GM23338 (cell line): ENCODE measurements at regions not wholly inside any gene's neighbourhood (a gene's known extent, or its start where the extent isn't known, plus 50 kb on each side); places are given as distances from the start of the nearest gene placed in this dataset.

Source experiments
- ATAC-seq: fragments of 200-7000 bp; cut with Tn5 transposase; 3 replicates; pipeline ENCODE4 v1.9.1; 2020
- DNase-seq: peaks from one replicate; pipeline ENCODE4 v3.0.0-alpha.2; 2015; ENCODE audit warnings: low spot score
- H2AFZ ChIP-seq: fragments of 200-600 bp; sonication (generic); 2 replicates; pipeline ENCODE4 v1.8.0; 2016; ENCODE audit warnings: antibody characterized with exemption, mild to moderate bottlenecking, moderate library complexity
- H3F3A ChIP-seq: fragments of 200-600 bp; sonication (generic); replicated peaks from 2 replicates; pipeline ENCODE4 v1.8.0; 2017; ENCODE audit warnings: antibody characterized with exemption, mixed run types, low read depth
- H3K27ac ChIP-seq: fragments of 200-600 bp; sonication (generic); 2 replicates; pipeline ENCODE4 v1.6.1; 2016; ENCODE audit warnings: low read depth
- H3K27me3 ChIP-seq: fragments of 200-600 bp; sonication (generic); 2 replicates; pipeline ENCODE4 v1.8.0; 2016; ENCODE audit warnings: mild to moderate bottlenecking, mixed run types, moderate library complexity; ENCODE audit not compliant: insufficient read depth
- H3K36me3 ChIP-seq: fragments of 200-600 bp; sonication (generic); 2 replicates; pipeline ENCODE4 v1.8.0; 2016; ENCODE audit warnings: mild to moderate bottlenecking; ENCODE audit not compliant: insufficient read depth
- H3K4me1 ChIP-seq: fragments of 200-600 bp; sonication (generic); 2 replicates; pipeline ENCODE4 v1.8.0; 2016; ENCODE audit warnings: mild to moderate bottlenecking, moderate library complexity; ENCODE audit not compliant: insufficient read depth
- H3K4me2 ChIP-seq: fragments of 200-600 bp; sonication (generic); 2 replicates; pipeline ENCODE4 v1.7.1; 2017; ENCODE audit warnings: mixed run types
- H3K4me3 ChIP-seq: fragments of 200-600 bp; sonication (generic); 2 replicates; pipeline ENCODE4 v1.6.1; 2016; ENCODE audit warnings: mixed run types
- H3K79me2 ChIP-seq: fragments of 200-600 bp; sonication (generic); replicated peaks from 2 replicates; pipeline ENCODE4 v1.8.0; 2017; ENCODE audit warnings: mild to moderate bottlenecking; ENCODE audit not compliant: insufficient read depth
- H3K9me2 ChIP-seq: fragments of 200-600 bp; sonication (generic); 2 replicates; pipeline ENCODE4 v1.8.0; 2017; ENCODE audit not compliant: insufficient read depth
- H4K20me1 ChIP-seq: fragments of 200-600 bp; sonication (generic); replicated peaks from 2 replicates; pipeline ENCODE4 v1.8.0; 2017; ENCODE audit warnings: mild to moderate bottlenecking; ENCODE audit not compliant: insufficient read depth
- H3K27ac Mint-ChIP-seq: 2 replicates; pipeline ENCODE4 v1.8.0; 2020; ENCODE audit warnings: inconsistent platforms, mild to moderate bottlenecking, moderate library complexity, mixed read lengths
- H3K27me3 Mint-ChIP-seq: 3 replicates; pipeline ENCODE4 v1.8.0; 2022; ENCODE audit warnings: low read depth, mild to moderate bottlenecking, moderate library complexity, mixed read lengths, inconsistent platforms; ENCODE audit not compliant: insufficient read depth, poor library complexity
- H3K36me3 Mint-ChIP-seq: 3 replicates; pipeline ENCODE4 v1.8.0; 2021; ENCODE audit warnings: low read depth, mild to moderate bottlenecking, inconsistent platforms, moderate library complexity, mixed read lengths
- H3K4me1 Mint-ChIP-seq: 3 replicates; pipeline ENCODE4 v1.8.0; 2020; ENCODE audit warnings: mild to moderate bottlenecking, inconsistent platforms, mixed read lengths
- H3K4me3 Mint-ChIP-seq: 3 replicates; pipeline ENCODE4 v1.8.0; 2021; ENCODE audit warnings: moderate library complexity, mild to moderate bottlenecking, inconsistent platforms, mixed read lengths
- H3K9me3 Mint-ChIP-seq: 3 replicates; pipeline ENCODE4 v1.8.0; 2020; ENCODE audit warnings: moderate library complexity, mild to moderate bottlenecking, inconsistent platforms, mixed read lengths
- CREB1 ChIP-seq: fragments of 250-450 bp; sonication (Bioruptor Pico); IDR thresholded peaks from 2 replicates; pipeline ENCODE4 v1.5.0; 2020; ENCODE audit warnings: low read depth, mild to moderate bottlenecking, moderate library complexity
- EZH2phosphoT487 ChIP-seq: fragments of 200-600 bp; sonication (generic); IDR thresholded peaks from one replicate; pipeline ENCODE4 v1.8.1; 2018; ENCODE audit warnings: antibody characterized with exemption; ENCODE audit not compliant: unreplicated experiment
- NANOG ChIP-seq: IDR thresholded peaks from 2 replicates; pipeline ENCODE4 v1.6.1; 2016; ENCODE audit warnings: antibody characterized with exemption, borderline replicate concordance
- REST ChIP-seq: IDR thresholded peaks from one replicate; pipeline ENCODE4 v1.6.1; 2018; ENCODE audit warnings: antibody characterized with exemption; ENCODE audit not compliant: unreplicated experiment
- STAT1 ChIP-seq: IDR thresholded peaks from one replicate; pipeline ENCODE4 v1.6.1; 2016; ENCODE audit warnings: antibody characterized with exemption; ENCODE audit not compliant: unreplicated experiment
- ZNF114 ChIP-seq: fragments of 250-450 bp; sonication (Bioruptor Pico); IDR thresholded peaks from 2 replicates; pipeline ENCODE4 v1.5.0; 2020; ENCODE audit warnings: mild to moderate bottlenecking, moderate library complexity
- ZNF331 ChIP-seq: fragments of 250-450 bp; sonication (Bioruptor Pico); IDR thresholded peaks from 2 replicates; pipeline ENCODE4 v1.5.0; 2020; ENCODE audit warnings: low read depth, mild to moderate bottlenecking, moderate library complexity
- TF ChIP-seq, protein P1 (sequence below), 2 experiments: fragments of 200-600 bp in 1 of 2; sonication (generic) in 1 of 2; conservative IDR thresholded peaks; 2 replicates each; pipeline versions ENCODE4 v1.5.1 to v1.6.1; 2016 to 2017; ENCODE audit warnings: antibody characterized with exemption in 2 of 2, low read depth in 2 of 2, mild to moderate bottlenecking in 2 of 2, moderate library complexity in 1 of 2
- TF ChIP-seq, protein P2 (sequence below): IDR thresholded peaks from 2 replicates; pipeline ENCODE4 v1.6.1; 2016; ENCODE audit warnings: antibody characterized with exemption

DNA sequence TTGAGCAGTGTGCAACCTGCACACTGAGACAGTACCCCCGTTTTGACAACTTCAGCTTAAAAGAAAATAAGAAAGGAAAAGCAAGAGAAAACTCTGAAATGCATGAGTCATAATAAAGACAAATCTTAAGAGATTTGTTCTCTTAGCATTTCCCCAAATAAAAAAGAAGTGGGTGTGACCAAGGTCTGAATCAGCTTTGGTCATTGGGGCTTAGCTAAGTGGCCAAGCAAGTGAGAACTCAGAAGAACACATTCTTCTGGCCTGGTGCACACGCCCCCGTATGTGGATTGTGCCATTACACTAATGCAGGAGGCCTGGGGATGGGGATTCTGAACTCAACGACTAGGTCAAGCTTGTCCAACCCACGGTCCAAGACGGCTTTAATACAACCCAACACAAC, 56.9 kb upstream of the PDZRN3 start:
- no peaks in the 10 kb centered on the region for H3F3A ChIP-seq
- Mint-ChIP-seq H3K36me3 (no peaks in the 10 kb centered on the region), H3K27me3 (peaks cover 3% of the 10 kb centered on the region), H3K9me3 (no peaks in the 10 kb centered on the region), H3K4me3 (no peak overlapping the region), H3K27ac (no peak overlapping the region), H3K4me1 (peaks cover 27% of the 10 kb centered on the region)
- H4K20me1 ChIP-seq: no peaks in the 10 kb centered on the region
- peaks cover 29% of the 10 kb centered on the region for H3K4me1 ChIP-seq
- no peaks in the 10 kb centered on the region for H3K27me3 ChIP-seq
- H3K36me3 ChIP-seq: no peaks in the 10 kb centered on the region
- H3K27ac ChIP-seq: no peak overlapping the region
- no peak overlapping the region for H3K4me2 ChIP-seq
- TF ChIP-seq, protein P1, sequence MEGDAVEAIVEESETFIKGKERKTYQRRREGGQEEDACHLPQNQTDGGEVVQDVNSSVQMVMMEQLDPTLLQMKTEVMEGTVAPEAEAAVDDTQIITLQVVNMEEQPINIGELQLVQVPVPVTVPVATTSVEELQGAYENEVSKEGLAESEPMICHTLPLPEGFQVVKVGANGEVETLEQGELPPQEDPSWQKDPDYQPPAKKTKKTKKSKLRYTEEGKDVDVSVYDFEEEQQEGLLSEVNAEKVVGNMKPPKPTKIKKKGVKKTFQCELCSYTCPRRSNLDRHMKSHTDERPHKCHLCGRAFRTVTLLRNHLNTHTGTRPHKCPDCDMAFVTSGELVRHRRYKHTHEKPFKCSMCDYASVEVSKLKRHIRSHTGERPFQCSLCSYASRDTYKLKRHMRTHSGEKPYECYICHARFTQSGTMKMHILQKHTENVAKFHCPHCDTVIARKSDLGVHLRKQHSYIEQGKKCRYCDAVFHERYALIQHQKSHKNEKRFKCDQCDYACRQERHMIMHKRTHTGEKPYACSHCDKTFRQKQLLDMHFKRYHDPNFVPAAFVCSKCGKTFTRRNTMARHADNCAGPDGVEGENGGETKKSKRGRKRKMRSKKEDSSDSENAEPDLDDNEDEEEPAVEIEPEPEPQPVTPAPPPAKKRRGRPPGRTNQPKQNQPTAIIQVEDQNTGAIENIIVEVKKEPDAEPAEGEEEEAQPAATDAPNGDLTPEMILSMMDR (conservative IDR thresholded peaks at IDR 0.05; ENCODE audit: low read depth in 2 of 2): no peak
- TF ChIP-seq ZNF331: no peak
- TF ChIP-seq ZNF114: no peak
- no peak for TF ChIP-seq EZH2phosphoT487
- TF ChIP-seq REST: no peak
- TF ChIP-seq CREB1 (CRISPR knock-in tag): no peak
- TF ChIP-seq STAT1: no peak
- TF ChIP-seq, protein P2, sequence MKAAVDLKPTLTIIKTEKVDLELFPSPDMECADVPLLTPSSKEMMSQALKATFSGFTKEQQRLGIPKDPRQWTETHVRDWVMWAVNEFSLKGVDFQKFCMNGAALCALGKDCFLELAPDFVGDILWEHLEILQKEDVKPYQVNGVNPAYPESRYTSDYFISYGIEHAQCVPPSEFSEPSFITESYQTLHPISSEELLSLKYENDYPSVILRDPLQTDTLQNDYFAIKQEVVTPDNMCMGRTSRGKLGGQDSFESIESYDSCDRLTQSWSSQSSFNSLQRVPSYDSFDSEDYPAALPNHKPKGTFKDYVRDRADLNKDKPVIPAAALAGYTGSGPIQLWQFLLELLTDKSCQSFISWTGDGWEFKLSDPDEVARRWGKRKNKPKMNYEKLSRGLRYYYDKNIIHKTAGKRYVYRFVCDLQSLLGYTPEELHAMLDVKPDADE: no peak
- H3K79me2 ChIP-seq: no peaks in the 10 kb centered on the region
- H3K4me3 ChIP-seq: no peak overlapping the region
- H3K9me2 ChIP-seq: 0 out of 2 replicates have a peak, but pooled peaks cover 3% of the 10 kb centered on the region
- ATAC-seq (no peak), DNase-seq (no peak)
- H2AFZ ChIP-seq: no peak overlapping the region

DNA sequence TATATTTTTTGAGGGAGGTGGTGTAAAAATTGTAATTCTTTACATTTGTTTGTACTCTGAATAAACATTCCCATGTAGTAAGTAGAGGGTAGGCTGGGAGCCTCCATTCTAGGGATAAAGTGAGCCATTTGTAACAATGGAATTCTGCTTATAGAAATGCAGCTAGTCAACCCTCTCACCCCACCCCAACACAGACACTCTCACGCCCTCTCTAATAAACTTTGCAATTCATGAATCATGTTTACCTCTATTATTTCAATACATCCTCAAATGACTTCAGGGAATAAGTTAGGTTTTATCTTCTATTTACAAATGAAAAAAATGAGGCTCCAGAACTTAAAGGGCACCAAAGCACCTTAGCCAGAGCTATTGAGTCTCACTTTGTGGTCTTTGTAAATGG, 56.5 kb upstream of the PDZRN3 start:
- ATAC-seq (no peak), DNase-seq (no peak)
- Histone ChIP-seq H3K79me2 (no peaks in the 10 kb centered on the region), H3F3A (no peaks in the 10 kb centered on the region), H4K20me1 (no peaks in the 10 kb centered on the region), H3K27me3 (no peaks in the 10 kb centered on the region), H3K36me3 (no peaks in the 10 kb centered on the region), H3K27ac (no peak overlapping the region), H3K9me2 (0 out of 2 replicates have a peak, but pooled peaks cover 3% of the 10 kb centered on the region), H3K4me1 (peaks cover 29% of the 10 kb centered on the region), H3K4me3 (no peak overlapping the region), H2AFZ (no peak overlapping the region), H3K4me2 (no peak overlapping the region)
- no peak overlapping the region for H3K4me3 Mint-ChIP-seq
- H3K27ac Mint-ChIP-seq: no peak overlapping the region
- peaks cover 27% of the 10 kb centered on the region for H3K4me1 Mint-ChIP-seq
- no peaks in the 10 kb centered on the region for H3K9me3 Mint-ChIP-seq
- H3K27me3 Mint-ChIP-seq: peaks cover 3% of the 10 kb centered on the region
- H3K36me3 Mint-ChIP-seq: no peaks in the 10 kb centered on the region
- no peak for TF ChIP-seq STAT1
- TF ChIP-seq, protein P1 (conservative IDR thresholded peaks at IDR 0.05; ENCODE audit: low read depth in 2 of 2): no peak
- TF ChIP-seq EZH2phosphoT487: no peak
- TF ChIP-seq NANOG: no peak
- TF ChIP-seq ZNF331: no peak
